ENCODE measurements at regions not wholly inside any gene's neighbourhood (a gene's known extent, or its start where the extent isn't known, plus 50 kb on each side); places are given as distances from the start of the nearest gene placed in this dataset.
"Not testable (repeated sequence)": the region's sequence is repeated elsewhere in the genome, so short reads cannot be mapped to it uniquely, and the experiment has no call there.

- DNase-seq (ENCODE audit: extremely low spot score, unreplicated experiment) = no peak
- Mint-ChIP-seq H3K27me3 (ENCODE audit: unreplicated experiment) (peaks cover 17% of the 10 kb centered on the region), H3K36me3 (ENCODE audit: unreplicated experiment) (peaks cover 3% of the 10 kb centered on the region), H3K4me1 (ENCODE audit: unreplicated experiment) (no peaks in the 10 kb centered on the region), H3K9me3 (ENCODE audit: unreplicated experiment) (no peaks in the 10 kb centered on the region), H3K27ac (ENCODE audit: unreplicated experiment) (no peak overlapping the region), H3K4me3 (ENCODE audit: unreplicated experiment) (no peak overlapping the region)
- no peak for TF ChIP-seq CTCF (IDR thresholded peaks at IDR 0.05)
These were observed 115.6 kb upstream of the METAP2 start for GRCh38 chr12:95358111-95359083.

- Mint-ChIP-seq H3K4me3 (ENCODE audit: unreplicated experiment) (no peak overlapping the region), H3K9me3 (ENCODE audit: unreplicated experiment) (no peaks in the 10 kb centered on the region), H3K4me1 (ENCODE audit: unreplicated experiment) (no peaks in the 10 kb centered on the region), H3K27me3 (ENCODE audit: unreplicated experiment) (peaks cover 15% of the 10 kb centered on the region), H3K27ac (ENCODE audit: unreplicated experiment) (no peak overlapping the region), H3K36me3 (ENCODE audit: unreplicated experiment) (peaks cover 3% of the 10 kb centered on the region)
- TF ChIP-seq CTCF (IDR thresholded peaks at IDR 0.05) = no peak
- no peak for DNase-seq (ENCODE audit: extremely low spot score, unreplicated experiment)
These were observed 108.0 kb upstream of the METAP2 start for GRCh38 chr12:95365912-95366311.

GRCh38 chr12:95368931-95369330, 105.0 kb upstream of the METAP2 start:
- Mint-ChIP-seq H3K36me3 (ENCODE audit: unreplicated experiment) (no peaks in the 10 kb centered on the region), H3K4me1 (ENCODE audit: unreplicated experiment) (no peaks in the 10 kb centered on the region), H3K4me3 (ENCODE audit: unreplicated experiment) (no peak overlapping the region), H3K9me3 (ENCODE audit: unreplicated experiment) (no peaks in the 10 kb centered on the region), H3K27ac (ENCODE audit: unreplicated experiment) (no peak overlapping the region), H3K27me3 (ENCODE audit: unreplicated experiment) (peaks cover 10% of the 10 kb centered on the region)
- no peak for TF ChIP-seq CTCF (IDR thresholded peaks at IDR 0.05)
- no peak for DNase-seq (ENCODE audit: extremely low spot score, unreplicated experiment)

DNA sequence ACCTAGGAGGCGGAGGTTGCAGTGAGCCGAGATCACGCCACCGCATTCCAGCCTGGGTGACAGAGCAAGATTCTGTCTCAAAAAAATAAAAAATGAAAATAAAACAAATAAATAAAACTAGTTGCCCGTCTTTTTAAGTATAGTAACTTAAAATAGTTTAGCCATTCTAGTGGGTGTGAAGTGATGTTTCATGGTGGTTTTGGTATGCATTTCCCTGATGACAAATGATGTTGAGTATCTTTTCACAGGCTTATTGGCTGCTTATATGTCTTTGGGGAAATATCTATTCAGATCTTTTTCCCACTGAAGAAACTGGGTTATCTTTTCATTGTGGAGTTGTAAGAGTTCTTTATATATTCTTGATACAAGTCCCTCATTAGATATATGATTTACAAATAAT, 102.4 kb upstream of the METAP2 start:
- Mint-ChIP-seq H3K4me3 (ENCODE audit: unreplicated experiment) (no peak overlapping the region), H3K27me3 (ENCODE audit: unreplicated experiment) (peaks cover 6% of the 10 kb centered on the region), H3K9me3 (ENCODE audit: unreplicated experiment) (no peaks in the 10 kb centered on the region), H3K4me1 (ENCODE audit: unreplicated experiment) (no peaks in the 10 kb centered on the region), H3K36me3 (ENCODE audit: unreplicated experiment) (no peaks in the 10 kb centered on the region), H3K27ac (ENCODE audit: unreplicated experiment) (no peak overlapping the region)
- DNase-seq (ENCODE audit: extremely low spot score, unreplicated experiment) = no peak
- no peak for TF ChIP-seq CTCF (IDR thresholded peaks at IDR 0.05)

DNA sequence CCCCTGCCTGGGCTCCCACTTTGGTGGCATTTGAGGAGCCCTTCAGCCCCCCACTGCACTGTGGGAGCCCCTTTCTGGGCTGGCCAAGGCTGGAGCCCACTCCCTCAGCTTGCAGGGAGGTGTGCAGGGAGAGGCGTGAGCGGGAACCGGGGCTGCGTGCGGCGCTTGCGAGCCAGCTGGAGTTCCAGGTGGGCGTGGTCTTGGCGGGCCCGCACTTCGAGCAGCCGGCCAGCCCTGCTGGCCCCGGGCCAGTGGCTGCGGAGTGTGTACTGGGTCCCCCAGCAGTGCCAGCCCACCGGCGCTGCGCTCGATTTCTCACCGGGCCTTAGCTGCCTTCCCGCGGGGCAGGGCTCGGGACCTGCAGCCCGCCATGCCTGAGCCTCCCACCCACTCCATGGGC, 94.5 kb upstream of the METAP2 start:
- not testable (repeated sequence) for DNase-seq (ENCODE audit: extremely low spot score, unreplicated experiment); H3K4me3 Mint-ChIP-seq (ENCODE audit: unreplicated experiment); H3K36me3 Mint-ChIP-seq (ENCODE audit: unreplicated experiment); H3K9me3 Mint-ChIP-seq (ENCODE audit: unreplicated experiment); H3K27ac Mint-ChIP-seq (ENCODE audit: unreplicated experiment); H3K4me1 Mint-ChIP-seq (ENCODE audit: unreplicated experiment); H3K27me3 Mint-ChIP-seq (ENCODE audit: unreplicated experiment)

DNA sequence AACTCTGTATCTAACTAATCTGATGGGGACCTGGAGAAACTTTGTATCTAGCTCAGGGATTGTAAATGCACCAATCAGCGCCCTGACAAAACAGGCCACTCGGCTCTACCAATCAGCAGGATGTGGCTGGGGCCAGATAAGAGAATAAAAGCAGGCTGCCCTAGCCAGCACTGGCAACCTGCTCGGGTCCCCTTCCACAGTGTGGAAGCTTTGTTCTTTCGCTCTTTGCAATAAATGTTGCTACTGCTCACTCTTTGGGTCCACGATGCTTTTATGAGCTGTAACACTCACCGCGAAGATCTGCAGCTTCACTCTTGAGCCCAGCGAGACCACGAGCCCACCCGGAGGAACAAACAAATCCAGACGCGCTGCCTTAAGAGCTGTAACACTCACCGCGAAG, 93.6 kb upstream of the METAP2 start:
- H3K36me3 Mint-ChIP-seq (ENCODE audit: unreplicated experiment); DNase-seq (ENCODE audit: extremely low spot score, unreplicated experiment); H3K9me3 Mint-ChIP-seq (ENCODE audit: unreplicated experiment); H3K27ac Mint-ChIP-seq (ENCODE audit: unreplicated experiment); H3K4me3 Mint-ChIP-seq (ENCODE audit: unreplicated experiment); H3K4me1 Mint-ChIP-seq (ENCODE audit: unreplicated experiment): not testable (repeated sequence)
- peaks cover 10% of the 10 kb centered on the region for H3K27me3 Mint-ChIP-seq (ENCODE audit: unreplicated experiment)
